Activated T-cell treated with anti-CD3 and anti-CD28 coated beads, Interleukin-2, amount 50 U/mL, for 24 hours (primary cell): ENCODE measurements at regions not wholly inside any gene's neighbourhood (a gene's known extent, or its start where the extent isn't known, plus 50 kb on each side); places are given as distances from the start of the nearest gene placed in this dataset.

Source experiments
- DNase-seq: peaks from one replicate; pipeline ENCODE4 v3.0.0-alpha.2; 2020
- H3K27ac Mint-ChIP-seq: 2 replicates; pipeline ENCODE4 v1.8.0; 2020; ENCODE audit warnings: mild to moderate bottlenecking, mixed read lengths
- H3K27me3 Mint-ChIP-seq: 2 replicates; pipeline ENCODE4 v1.8.0; 2020; ENCODE audit warnings: mixed read lengths
- H3K36me3 Mint-ChIP-seq: 2 replicates; pipeline ENCODE4 v1.8.0; 2020; ENCODE audit warnings: low read depth, mixed read lengths
- H3K4me1 Mint-ChIP-seq: 2 replicates; pipeline ENCODE4 v1.8.0; 2020; ENCODE audit warnings: low read depth, mixed read lengths
- H3K4me3 Mint-ChIP-seq: 2 replicates; pipeline ENCODE4 v1.8.0; 2020; ENCODE audit warnings: mild to moderate bottlenecking, moderate library complexity, mixed read lengths
- H3K9me3 Mint-ChIP-seq: 2 replicates; pipeline ENCODE4 v1.8.0; 2020; ENCODE audit warnings: mixed read lengths

- no peaks in the 10 kb centered on the region for H3K9me3 Mint-ChIP-seq
- no peak for DNase-seq
Measured at GRCh38 chrX:109855501-109855900, 122.4 kb upstream of the ACSL4 start.

GRCh38 chrX:109856974-109857373, 123.9 kb upstream of the ACSL4 start:
- no peaks in the 10 kb centered on the region for H3K9me3 Mint-ChIP-seq
- H3K27ac Mint-ChIP-seq = no peak overlapping the region
- H3K27me3 Mint-ChIP-seq = peaks cover 32% of the 10 kb centered on the region
- H3K4me3 Mint-ChIP-seq = no peak overlapping the region
- H3K36me3 Mint-ChIP-seq = no peaks in the 10 kb centered on the region
- DNase-seq = no peak
- peaks cover 7% of the 10 kb centered on the region for H3K4me1 Mint-ChIP-seq

More at GRCh38 chrX:109855501-109855900, 122.4 kb upstream of the ACSL4 start:
- Mint-ChIP-seq H3K27ac (no peak overlapping the region), H3K4me3 (no peak overlapping the region), H3K36me3 (no peaks in the 10 kb centered on the region), H3K4me1 (peaks cover 7% of the 10 kb centered on the region), H3K27me3 (peaks cover 26% of the 10 kb centered on the region)

GRCh38 chrX:109857584-109858228, 124.6 kb upstream of the ACSL4 start:
- H3K27me3 Mint-ChIP-seq = peaks cover 33% of the 10 kb centered on the region
- H3K9me3 Mint-ChIP-seq = no peaks in the 10 kb centered on the region
- no peak for DNase-seq
- H3K4me3 Mint-ChIP-seq = no peak overlapping the region
- H3K36me3 Mint-ChIP-seq = no peaks in the 10 kb centered on the region
- H3K4me1 Mint-ChIP-seq = peaks cover 7% of the 10 kb centered on the region
- no peak overlapping the region for H3K27ac Mint-ChIP-seq

- Mint-ChIP-seq H3K36me3 (no peaks in the 10 kb centered on the region), H3K9me3 (no peaks in the 10 kb centered on the region), H3K27ac (no peak overlapping the region), H3K4me3 (no peak overlapping the region), H3K4me1 (peaks cover 7% of the 10 kb centered on the region), H3K27me3 (peaks cover 29% of the 10 kb centered on the region)
- DNase-seq = no peak
Measured at GRCh38 chrX:109858602-109859341, 125.7 kb upstream of the ACSL4 start.

- H3K4me3 Mint-ChIP-seq = no peak overlapping the region
- no peak for DNase-seq
- no peaks in the 10 kb centered on the region for H3K36me3 Mint-ChIP-seq
- peaks cover 7% of the 10 kb centered on the region for H3K4me1 Mint-ChIP-seq
- H3K9me3 Mint-ChIP-seq = no peaks in the 10 kb centered on the region
- H3K27me3 Mint-ChIP-seq = peaks cover 24% of the 10 kb centered on the region
- H3K27ac Mint-ChIP-seq = no peak overlapping the region
Measured at GRCh38 chrX:109859651-109860050, 126.6 kb upstream of the ACSL4 start.

GRCh38 chrX:109862433-109862832, 129.4 kb upstream of the ACSL4 start:
- Mint-ChIP-seq H3K4me1 (no peaks in the 10 kb centered on the region), H3K27me3 (peaks cover 32% of the 10 kb centered on the region), H3K4me3 (no peak overlapping the region), H3K27ac (no peak overlapping the region), H3K36me3 (no peaks in the 10 kb centered on the region), H3K9me3 (no peaks in the 10 kb centered on the region)
- no peak for DNase-seq

GRCh38 chrX:109863811-109864210, 130.8 kb upstream of the ACSL4 start:
- Mint-ChIP-seq H3K9me3 (no peaks in the 10 kb centered on the region), H3K27me3 (peaks cover 26% of the 10 kb centered on the region), H3K4me1 (no peaks in the 10 kb centered on the region), H3K36me3 (no peaks in the 10 kb centered on the region), H3K27ac (no peak overlapping the region), H3K4me3 (no peak overlapping the region)
- no peak for DNase-seq

- H3K9me3 Mint-ChIP-seq = no peaks in the 10 kb centered on the region
- H3K27ac Mint-ChIP-seq = no peak overlapping the region
- H3K4me3 Mint-ChIP-seq = no peak overlapping the region
- H3K36me3 Mint-ChIP-seq = no peaks in the 10 kb centered on the region
- H3K4me1 Mint-ChIP-seq = no peaks in the 10 kb centered on the region
- no peak for DNase-seq
- peaks cover 19% of the 10 kb centered on the region for H3K27me3 Mint-ChIP-seq
Measured at GRCh38 chrX:109871121-109871888, 131.6 kb upstream of the TMEM164 start.

- no peak overlapping the region for H3K4me3 Mint-ChIP-seq
- H3K27ac Mint-ChIP-seq = no peak overlapping the region
- H3K4me1 Mint-ChIP-seq = no peaks in the 10 kb centered on the region
- DNase-seq = no peak
- H3K9me3 Mint-ChIP-seq = no peaks in the 10 kb centered on the region
- H3K36me3 Mint-ChIP-seq = no peaks in the 10 kb centered on the region
- peaks cover 19% of the 10 kb centered on the region for H3K27me3 Mint-ChIP-seq
Measured at GRCh38 chrX:109872021-109872732, 130.7 kb upstream of the TMEM164 start.

GRCh38 chrX:109873574-109873973, 129.3 kb upstream of the TMEM164 start:
- no peaks in the 10 kb centered on the region for H3K4me1 Mint-ChIP-seq
- H3K36me3 Mint-ChIP-seq = no peaks in the 10 kb centered on the region
- no peak overlapping the region for H3K4me3 Mint-ChIP-seq
- H3K27me3 Mint-ChIP-seq = peaks cover 20% of the 10 kb centered on the region
- DNase-seq = no peak
- H3K27ac Mint-ChIP-seq = no peak overlapping the region
- H3K9me3 Mint-ChIP-seq = no peaks in the 10 kb centered on the region

- no peaks in the 10 kb centered on the region for H3K36me3 Mint-ChIP-seq
- no peak overlapping the region for H3K27ac Mint-ChIP-seq
- H3K27me3 Mint-ChIP-seq = peaks cover 22% of the 10 kb centered on the region
- H3K9me3 Mint-ChIP-seq = no peaks in the 10 kb centered on the region
- no peak for DNase-seq
- no peak overlapping the region for H3K4me3 Mint-ChIP-seq
- no peaks in the 10 kb centered on the region for H3K4me1 Mint-ChIP-seq
Measured at GRCh38 chrX:109873983-109874382, 128.9 kb upstream of the TMEM164 start.

GRCh38 chrX:109874548-109874947, 128.4 kb upstream of the TMEM164 start:
- no peak overlapping the region for H3K27ac Mint-ChIP-seq
- H3K4me3 Mint-ChIP-seq = no peak overlapping the region
- peaks cover 25% of the 10 kb centered on the region for H3K27me3 Mint-ChIP-seq

GRCh38 chrX:109875831-109876230, 127.1 kb upstream of the TMEM164 start:
- Mint-ChIP-seq H3K9me3 (no peaks in the 10 kb centered on the region), H3K4me3 (no peak overlapping the region), H3K36me3 (no peaks in the 10 kb centered on the region), H3K27ac (no peak overlapping the region), H3K4me1 (no peaks in the 10 kb centered on the region), H3K27me3 (peaks cover 27% of the 10 kb centered on the region)
- no peak for DNase-seq

More at GRCh38 chrX:109874548-109874947, 128.4 kb upstream of the TMEM164 start:
- Mint-ChIP-seq H3K9me3 (no peaks in the 10 kb centered on the region), H3K36me3 (no peaks in the 10 kb centered on the region), H3K4me1 (no peaks in the 10 kb centered on the region)
- no peak for DNase-seq

GRCh38 chrX:109878236-109878635, 124.7 kb upstream of the TMEM164 start:
- H3K27ac Mint-ChIP-seq = no peak overlapping the region
- no peaks in the 10 kb centered on the region for H3K4me1 Mint-ChIP-seq
- peaks cover 26% of the 10 kb centered on the region for H3K27me3 Mint-ChIP-seq
- no peak for DNase-seq
- no peaks in the 10 kb centered on the region for H3K36me3 Mint-ChIP-seq
- no peaks in the 10 kb centered on the region for H3K9me3 Mint-ChIP-seq
- no peak overlapping the region for H3K4me3 Mint-ChIP-seq
